ENCODE measurements at regions not wholly inside any gene's neighbourhood (a gene's known extent, or its start where the extent isn't known, plus 50 kb on each side); places are given as distances from the start of the nearest gene placed in this dataset.

DNA sequence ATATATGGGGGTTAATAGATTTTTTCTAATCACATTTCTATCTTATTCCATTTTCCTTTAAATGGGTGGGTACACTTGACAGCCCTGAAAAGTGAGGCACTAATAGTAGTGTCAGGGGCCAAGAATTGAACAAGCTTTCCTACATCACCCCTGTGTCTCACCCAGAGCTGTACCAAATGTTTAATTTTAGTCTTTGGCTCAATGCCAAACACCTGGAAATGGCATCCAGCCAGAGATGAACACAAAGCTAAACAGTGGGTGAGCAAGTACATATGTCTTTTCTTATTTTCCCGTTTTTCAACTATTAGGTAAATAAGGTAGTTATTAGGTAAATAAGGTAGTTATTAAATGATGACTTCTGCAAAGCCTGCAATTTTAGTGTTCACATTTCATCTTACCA is 276.3 kb upstream of the ERBB4 start:
- 6 to 33% methylated on average over 1 of the region's 1 CpG for WGBS, 2 donors (ENCODE audit: low coverage in 1 of 2)
- intact Hi-C loops (cut with DNase I; ENCODE audit: low total_unique reads): no loop called here
- H3K4me3 ChIP-seq: no peak overlapping the region
- H3K27me3 ChIP-seq: no peaks in the 10 kb centered on the region
- DNase-seq: no peak
- H3K27ac ChIP-seq: no peak overlapping the region
- H3K4me1 ChIP-seq: no peaks in the 10 kb centered on the region
- in situ Hi-C loops (cut with MboI; ENCODE audit: low pct_ligation_motif_present in 1 of 4, low pct_unique_long_range_greater_than_20kb in 1 of 4, low sequenced_read_pairs in 3 of 4): no loop called here
- no peaks in the 10 kb centered on the region for H3K9me3 ChIP-seq
- no peaks in the 10 kb centered on the region for H3K36me3 ChIP-seq
- TF ChIP-seq, protein P1, sequence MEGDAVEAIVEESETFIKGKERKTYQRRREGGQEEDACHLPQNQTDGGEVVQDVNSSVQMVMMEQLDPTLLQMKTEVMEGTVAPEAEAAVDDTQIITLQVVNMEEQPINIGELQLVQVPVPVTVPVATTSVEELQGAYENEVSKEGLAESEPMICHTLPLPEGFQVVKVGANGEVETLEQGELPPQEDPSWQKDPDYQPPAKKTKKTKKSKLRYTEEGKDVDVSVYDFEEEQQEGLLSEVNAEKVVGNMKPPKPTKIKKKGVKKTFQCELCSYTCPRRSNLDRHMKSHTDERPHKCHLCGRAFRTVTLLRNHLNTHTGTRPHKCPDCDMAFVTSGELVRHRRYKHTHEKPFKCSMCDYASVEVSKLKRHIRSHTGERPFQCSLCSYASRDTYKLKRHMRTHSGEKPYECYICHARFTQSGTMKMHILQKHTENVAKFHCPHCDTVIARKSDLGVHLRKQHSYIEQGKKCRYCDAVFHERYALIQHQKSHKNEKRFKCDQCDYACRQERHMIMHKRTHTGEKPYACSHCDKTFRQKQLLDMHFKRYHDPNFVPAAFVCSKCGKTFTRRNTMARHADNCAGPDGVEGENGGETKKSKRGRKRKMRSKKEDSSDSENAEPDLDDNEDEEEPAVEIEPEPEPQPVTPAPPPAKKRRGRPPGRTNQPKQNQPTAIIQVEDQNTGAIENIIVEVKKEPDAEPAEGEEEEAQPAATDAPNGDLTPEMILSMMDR (IDR thresholded peaks at IDR 0.05): no peak
- TF ChIP-seq POLR2AphosphoS5 (IDR thresholded peaks at IDR 0.05): no peak
- no peak for TF ChIP-seq EP300 (IDR thresholded peaks at IDR 0.05; ENCODE audit: low read depth)
- no peak for TF ChIP-seq POLR2A (IDR thresholded peaks at IDR 0.05)

DNA sequence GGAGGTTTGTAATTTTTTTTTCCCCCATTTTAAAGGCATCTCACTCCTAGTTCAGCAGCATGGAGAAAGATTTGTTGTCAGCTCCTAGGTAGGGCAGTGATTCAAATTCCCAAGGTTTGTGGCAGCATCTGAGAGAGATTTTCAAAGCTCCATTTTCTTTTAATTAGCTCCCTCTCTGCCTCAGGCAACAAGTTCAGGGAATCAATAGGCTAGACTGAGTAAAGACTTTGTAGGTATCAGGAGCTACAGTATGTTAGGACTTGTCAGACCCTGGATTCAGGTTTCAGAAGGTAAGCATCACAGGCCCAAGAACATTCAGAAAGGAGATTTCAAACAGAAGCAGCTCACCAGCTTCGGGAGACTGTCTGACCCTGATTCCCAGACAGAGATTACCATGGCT is 273.3 kb upstream of the ERBB4 start:
- intact Hi-C loops (cut with DNase I; ENCODE audit: low total_unique reads): no loop called here
- Histone ChIP-seq H3K9me3 (no peaks in the 10 kb centered on the region), H3K4me1 (no peaks in the 10 kb centered on the region), H3K36me3 (no peaks in the 10 kb centered on the region), H3K27me3 (no peaks in the 10 kb centered on the region), H3K27ac (no peak overlapping the region), H3K4me3 (no peak overlapping the region)
- TF ChIP-seq EP300 (IDR thresholded peaks at IDR 0.05; ENCODE audit: low read depth) (no peak), POLR2A (IDR thresholded peaks at IDR 0.05) (no peak), POLR2AphosphoS5 (IDR thresholded peaks at IDR 0.05) (no peak)
- TF ChIP-seq, protein P1 (IDR thresholded peaks at IDR 0.05): no peak
- WGBS, 2 donors (ENCODE audit: low coverage in 1 of 2): 72% methylated on average over 1 of the region's 1 CpG; no CpG with 5 or more reads in 1 of the 2 donors
- no peak for DNase-seq
- in situ Hi-C loops (cut with MboI; ENCODE audit: low pct_ligation_motif_present in 1 of 4, low pct_unique_long_range_greater_than_20kb in 1 of 4, low sequenced_read_pairs in 3 of 4): no loop called here

DNA sequence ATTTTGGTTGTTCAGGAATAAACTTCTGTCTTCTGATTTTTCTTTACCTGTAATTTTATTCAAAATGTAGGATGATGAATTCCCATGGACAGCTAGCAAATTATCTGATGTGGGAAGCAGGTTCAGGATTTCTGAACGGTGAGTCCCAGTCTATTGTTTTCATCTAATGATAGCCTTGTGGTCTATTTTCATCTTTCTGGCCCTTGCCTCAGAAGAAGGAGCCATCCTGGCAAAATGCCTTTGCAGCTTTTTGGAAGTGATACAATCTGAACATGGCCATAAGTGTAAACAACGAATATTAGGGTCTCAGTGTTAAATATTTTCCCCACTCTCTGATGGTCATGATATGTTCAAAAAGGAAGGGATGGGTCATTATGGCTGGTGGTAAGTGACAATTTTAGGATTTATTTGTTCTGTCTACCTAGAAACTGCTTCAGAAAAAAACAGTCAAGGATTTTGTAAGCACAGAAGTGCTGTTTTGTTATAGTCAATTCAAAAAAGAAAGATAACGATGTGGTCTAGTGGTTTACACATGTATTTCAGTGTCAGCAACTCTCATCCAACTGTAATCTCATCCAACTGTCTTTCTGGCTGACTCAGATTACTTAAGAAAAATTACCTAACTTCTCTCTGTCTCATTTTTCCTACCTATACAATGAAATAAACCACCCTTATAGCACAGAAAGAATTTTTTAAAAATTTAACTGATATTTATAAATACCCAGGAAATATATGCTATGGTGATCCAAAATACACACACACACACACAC is 272.6 kb upstream of the ERBB4 start:
- no peaks in the 10 kb centered on the region for H3K9me3 ChIP-seq
- H3K36me3 ChIP-seq: no peaks in the 10 kb centered on the region
- DNase-seq: no peak
- in situ Hi-C loops (cut with MboI; ENCODE audit: low pct_ligation_motif_present in 1 of 4, low pct_unique_long_range_greater_than_20kb in 1 of 4, low sequenced_read_pairs in 3 of 4) (no loop called here), intact Hi-C loops (cut with DNase I; ENCODE audit: low total_unique reads) (no loop called here)
- WGBS, 2 donors (ENCODE audit: low coverage in 1 of 2): 60 to 61% methylated on average over 3 of the region's 3 CpGs
- H3K27me3 ChIP-seq: no peaks in the 10 kb centered on the region
- H3K4me3 ChIP-seq: no peak overlapping the region
- TF ChIP-seq, protein P1 (IDR thresholded peaks at IDR 0.05): no peak
- H3K4me1 ChIP-seq: no peaks in the 10 kb centered on the region
- no peak overlapping the region for H3K27ac ChIP-seq

DNA sequence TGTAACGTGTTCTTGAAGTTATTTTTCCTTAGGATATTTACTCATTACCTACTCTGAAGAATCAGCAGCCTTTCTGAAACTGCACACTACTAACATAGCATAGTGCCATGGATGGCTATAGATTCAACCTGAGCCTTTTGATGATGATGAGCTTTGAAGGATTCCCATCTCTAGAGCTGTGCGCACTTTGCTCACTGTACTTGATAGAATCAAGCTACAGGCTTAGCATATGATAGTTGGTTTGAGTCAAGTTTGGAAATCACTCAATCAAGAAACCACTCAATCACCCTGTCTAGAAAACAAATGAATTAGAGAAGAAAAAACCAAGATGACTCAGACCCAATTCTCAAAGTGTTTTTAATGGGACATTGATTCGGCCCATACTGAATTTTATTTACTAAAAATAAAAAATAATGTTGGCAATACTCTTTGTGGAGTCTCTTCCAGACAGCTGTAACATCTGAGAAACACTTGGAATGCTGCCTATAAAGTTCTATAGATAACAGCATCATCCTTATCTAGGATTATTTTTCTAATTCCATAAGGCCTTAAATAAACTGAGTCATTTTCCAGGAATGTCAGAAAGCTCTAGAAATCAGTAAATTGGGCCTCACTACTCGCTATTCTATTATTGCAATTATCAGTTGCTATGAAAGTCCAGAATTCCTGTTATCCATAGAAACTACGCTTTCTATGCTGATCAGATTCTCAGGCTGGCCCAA is 259.0 kb upstream of the ERBB4 start:
- Histone ChIP-seq H3K27ac (no peak overlapping the region), H3K36me3 (no peaks in the 10 kb centered on the region), H3K9me3 (no peaks in the 10 kb centered on the region), H3K27me3 (no peaks in the 10 kb centered on the region), H3K4me3 (no peak overlapping the region), H3K4me1 (no peaks in the 10 kb centered on the region)
- WGBS, 2 donors (ENCODE audit: low coverage in 1 of 2): 72 to 80% methylated on average over 4 to 5 of the region's 5 CpGs
- in situ Hi-C loops (cut with MboI; ENCODE audit: low pct_ligation_motif_present in 1 of 4, low pct_unique_long_range_greater_than_20kb in 1 of 4, low sequenced_read_pairs in 3 of 4) (no loop called here), intact Hi-C loops (cut with DNase I; ENCODE audit: low total_unique reads) (no loop called here)
- no peak for TF ChIP-seq POLR2AphosphoS5 (IDR thresholded peaks at IDR 0.05)
- no peak for TF ChIP-seq EP300 (IDR thresholded peaks at IDR 0.05; ENCODE audit: low read depth)
- TF ChIP-seq, protein P1 (IDR thresholded peaks at IDR 0.05): no peak
- TF ChIP-seq POLR2A (IDR thresholded peaks at IDR 0.05): no peak
- DNase-seq: no peak

Measured in transverse colon (tissue), 4 donors.